ENCODE measurements at regions not wholly inside any gene's neighbourhood (a gene's known extent, or its start where the extent isn't known, plus 50 kb on each side); places are given as distances from the start of the nearest gene placed in this dataset.

DNA sequence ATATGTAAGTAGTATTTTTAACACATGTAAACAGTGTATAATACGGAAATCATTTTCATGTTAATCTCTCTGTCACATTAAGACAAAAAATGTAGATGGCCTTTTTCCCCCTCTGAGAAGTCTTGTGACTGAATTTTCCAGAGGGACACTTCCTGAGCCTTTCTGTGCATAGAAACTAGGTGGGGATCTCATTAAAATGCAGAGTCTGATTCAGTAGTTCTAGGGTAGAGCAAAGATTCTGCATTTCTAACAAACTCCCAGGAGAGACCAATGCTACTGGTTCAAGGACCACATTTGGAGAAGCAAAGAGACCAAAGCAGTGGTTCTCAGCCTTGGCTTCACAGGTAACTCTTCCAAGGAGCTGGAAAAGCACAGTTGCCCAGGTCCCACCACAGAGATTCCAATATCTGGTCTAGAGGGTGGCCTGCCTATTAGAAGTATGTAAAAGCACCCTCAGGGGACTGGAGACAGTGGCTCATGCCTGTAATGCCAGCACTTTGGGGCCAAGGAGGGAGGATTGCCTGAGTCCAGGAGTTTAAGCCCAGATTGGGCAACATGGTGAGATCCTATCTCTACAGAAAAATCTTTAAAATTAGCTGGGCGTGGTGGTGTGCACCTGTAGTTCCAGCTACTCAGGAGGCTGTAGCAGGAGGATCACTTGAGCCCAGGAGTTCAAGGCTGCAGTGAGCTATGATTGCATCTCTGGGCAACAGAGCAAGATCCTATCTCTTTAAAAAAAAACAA lies 378.5 kb downstream of the KIF16B start:
- peaks cover 0 to 13% (median 4%) of the 10 kb centered on the region in 5 donors for H3K4me1 ChIP-seq (ENCODE audit: control insufficient read depth in 5 of 5, insufficient read depth in 5 of 5, low read length in 5 of 5)
- TF ChIP-seq, protein P1, sequence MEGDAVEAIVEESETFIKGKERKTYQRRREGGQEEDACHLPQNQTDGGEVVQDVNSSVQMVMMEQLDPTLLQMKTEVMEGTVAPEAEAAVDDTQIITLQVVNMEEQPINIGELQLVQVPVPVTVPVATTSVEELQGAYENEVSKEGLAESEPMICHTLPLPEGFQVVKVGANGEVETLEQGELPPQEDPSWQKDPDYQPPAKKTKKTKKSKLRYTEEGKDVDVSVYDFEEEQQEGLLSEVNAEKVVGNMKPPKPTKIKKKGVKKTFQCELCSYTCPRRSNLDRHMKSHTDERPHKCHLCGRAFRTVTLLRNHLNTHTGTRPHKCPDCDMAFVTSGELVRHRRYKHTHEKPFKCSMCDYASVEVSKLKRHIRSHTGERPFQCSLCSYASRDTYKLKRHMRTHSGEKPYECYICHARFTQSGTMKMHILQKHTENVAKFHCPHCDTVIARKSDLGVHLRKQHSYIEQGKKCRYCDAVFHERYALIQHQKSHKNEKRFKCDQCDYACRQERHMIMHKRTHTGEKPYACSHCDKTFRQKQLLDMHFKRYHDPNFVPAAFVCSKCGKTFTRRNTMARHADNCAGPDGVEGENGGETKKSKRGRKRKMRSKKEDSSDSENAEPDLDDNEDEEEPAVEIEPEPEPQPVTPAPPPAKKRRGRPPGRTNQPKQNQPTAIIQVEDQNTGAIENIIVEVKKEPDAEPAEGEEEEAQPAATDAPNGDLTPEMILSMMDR (IDR thresholded peaks at IDR 0.05; ENCODE audit: control extremely low read depth, extremely low read depth): no peak
- WGBS, 2 donors: 79 to 81% methylated on average over 2 of the region's 2 CpGs
- ATAC-seq (ENCODE audit: insufficient read depth, low FRiP score) (no peak), DNase-seq (no peak)
- no peak overlapping the region for H3K9ac ChIP-seq (ENCODE audit: insufficient read depth in 1 of 2, low read length in 2 of 2)
- no peaks in the 10 kb centered on the region for H3K27me3 ChIP-seq (ENCODE audit: control insufficient read depth in 3 of 3, insufficient read depth in 3 of 3, low read length in 2 of 3)
- no peaks in the 10 kb centered on the region for H3K36me3 ChIP-seq (ENCODE audit: control insufficient read depth in 4 of 4, insufficient read depth in 4 of 4, low read length in 4 of 4)
- no peak overlapping the region for H3K27ac ChIP-seq (ENCODE audit: low read depth in 1 of 2, low read length in 1 of 2)
- no peak overlapping the region for H3K4me3 ChIP-seq
- peaks cover 0 to 4% (median 1%) of the 10 kb centered on the region in 4 donors for H3K9me3 ChIP-seq (ENCODE audit: control insufficient read depth in 4 of 4, insufficient read depth in 3 of 4, low read length in 3 of 4)

DNA sequence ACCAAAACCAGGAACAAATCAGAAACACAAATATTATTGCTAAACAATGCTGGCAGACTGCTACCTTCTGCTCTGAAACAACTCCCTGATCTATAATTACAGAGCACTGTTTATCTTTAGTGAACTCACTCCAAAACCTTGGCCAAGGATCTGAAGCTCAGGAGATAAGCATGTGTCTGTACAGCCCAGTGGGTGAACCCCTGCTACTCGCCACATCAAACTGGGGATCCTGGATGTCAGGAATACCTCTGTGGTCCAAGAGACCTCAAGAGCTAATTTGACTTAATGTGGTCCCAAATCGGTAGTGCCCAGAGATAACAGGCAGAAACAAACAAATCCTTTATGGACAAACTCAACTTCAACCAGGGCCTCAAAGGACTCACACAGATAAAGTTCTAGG lies 381.8 kb downstream of the KIF16B start:
- no peaks in the 10 kb centered on the region for H3K27me3 ChIP-seq (ENCODE audit: control insufficient read depth in 3 of 3, insufficient read depth in 3 of 3, low read length in 2 of 3)
- H3K27ac ChIP-seq (ENCODE audit: low read depth in 1 of 2, low read length in 1 of 2): no peak overlapping the region
- no peaks in the 10 kb centered on the region for H3K36me3 ChIP-seq (ENCODE audit: control insufficient read depth in 4 of 4, insufficient read depth in 4 of 4, low read length in 4 of 4)
- no peak overlapping the region for H3K9ac ChIP-seq (ENCODE audit: insufficient read depth in 1 of 2, low read length in 2 of 2)
- no peak for DNase-seq
- peaks cover 0 to 16% (median 5%) of the 10 kb centered on the region in 4 donors for H3K9me3 ChIP-seq (ENCODE audit: control insufficient read depth in 4 of 4, insufficient read depth in 3 of 4, low read length in 3 of 4)
- TF ChIP-seq, protein P1 (IDR thresholded peaks at IDR 0.05; ENCODE audit: control extremely low read depth, extremely low read depth): no peak
- H3K4me3 ChIP-seq: no peak overlapping the region
- no peak for ATAC-seq (ENCODE audit: insufficient read depth, low FRiP score)
- peaks cover 0 to 15% (median 4%) of the 10 kb centered on the region in 5 donors for H3K4me1 ChIP-seq (ENCODE audit: control insufficient read depth in 5 of 5, insufficient read depth in 5 of 5, low read length in 5 of 5)
- WGBS, 2 donors: 61 to 73% methylated on average over 2 of the region's 2 CpGs

DNA sequence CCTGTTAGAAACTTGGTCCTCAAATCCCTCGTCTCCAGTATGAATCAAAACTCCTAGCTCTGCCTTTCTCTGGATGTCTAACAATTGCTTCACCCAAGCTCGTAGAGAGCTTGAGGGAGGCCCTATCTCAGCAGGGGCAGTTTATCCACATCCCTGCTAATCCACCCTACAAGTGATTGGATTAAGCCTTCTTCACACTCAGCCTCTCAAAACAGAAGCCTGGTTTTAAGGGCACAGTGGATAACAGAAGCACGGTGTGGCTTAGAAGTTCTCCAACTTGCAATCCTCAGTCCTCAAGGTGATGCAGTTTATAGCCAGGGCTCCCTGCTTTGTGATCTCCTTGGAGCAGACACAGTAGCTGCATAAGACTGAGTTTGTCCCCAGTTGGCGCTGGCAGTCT lies 383.9 kb downstream of the KIF16B start:
- no peak overlapping the region for H3K9ac ChIP-seq (ENCODE audit: insufficient read depth in 1 of 2, low read length in 2 of 2)
- WGBS, 2 donors: 80 to 86% methylated on average over 4 of the region's 4 CpGs
- H3K36me3 ChIP-seq (ENCODE audit: control insufficient read depth in 4 of 4, insufficient read depth in 4 of 4, low read length in 4 of 4): no peaks in the 10 kb centered on the region
- H3K27ac ChIP-seq (ENCODE audit: low read depth in 1 of 2, low read length in 1 of 2): no peak overlapping the region
- TF ChIP-seq, protein P1 (IDR thresholded peaks at IDR 0.05; ENCODE audit: control extremely low read depth, extremely low read depth): no peak
- H3K9me3 ChIP-seq (ENCODE audit: control insufficient read depth in 4 of 4, insufficient read depth in 3 of 4, low read length in 3 of 4): peaks cover 0 to 16% (median 5%) of the 10 kb centered on the region in 4 donors
- ATAC-seq (ENCODE audit: insufficient read depth, low FRiP score): no peak
- H3K4me3 ChIP-seq: no peak overlapping the region
- H3K4me1 ChIP-seq (ENCODE audit: control insufficient read depth in 5 of 5, insufficient read depth in 5 of 5, low read length in 5 of 5): peaks cover 0 to 15% (median 4%) of the 10 kb centered on the region in 5 donors
- H3K27me3 ChIP-seq (ENCODE audit: control insufficient read depth in 3 of 3, insufficient read depth in 3 of 3, low read length in 2 of 3): no peaks in the 10 kb centered on the region
- peak in 1 of 3 donors; percentile 18 for DNase-seq

Data from lung (tissue), 11 donors.